ENCODE measurements at regions not wholly inside any gene's neighbourhood (a gene's known extent, or its start where the extent isn't known, plus 50 kb on each side); places are given as distances from the start of the nearest gene placed in this dataset.
A peak's percentile ranks its signal among the peaks of the same experiment; 100 is the strongest.

DNA sequence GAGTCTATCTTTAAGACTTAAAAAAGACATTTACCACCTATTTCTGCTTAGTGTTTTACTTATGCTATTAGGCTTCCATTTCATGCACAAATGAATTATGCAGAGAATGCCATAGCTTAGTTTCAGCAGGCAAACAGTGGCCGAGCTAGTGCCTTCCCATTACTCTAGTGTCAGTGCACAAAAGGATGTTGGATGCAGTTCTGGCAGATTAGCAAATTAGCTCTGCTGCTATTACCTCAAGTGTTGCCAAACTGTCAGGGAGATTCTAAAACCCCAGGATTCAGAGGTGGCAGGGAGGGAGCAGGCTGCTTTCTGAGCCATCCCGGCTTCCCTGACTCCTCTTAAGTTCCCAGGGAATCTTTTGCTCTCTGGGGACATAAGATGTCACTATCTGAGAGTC is 209.4 kb upstream of the NCAM1 start:
- no peak for DNase-seq (ENCODE audit: low spot score)

DNA sequence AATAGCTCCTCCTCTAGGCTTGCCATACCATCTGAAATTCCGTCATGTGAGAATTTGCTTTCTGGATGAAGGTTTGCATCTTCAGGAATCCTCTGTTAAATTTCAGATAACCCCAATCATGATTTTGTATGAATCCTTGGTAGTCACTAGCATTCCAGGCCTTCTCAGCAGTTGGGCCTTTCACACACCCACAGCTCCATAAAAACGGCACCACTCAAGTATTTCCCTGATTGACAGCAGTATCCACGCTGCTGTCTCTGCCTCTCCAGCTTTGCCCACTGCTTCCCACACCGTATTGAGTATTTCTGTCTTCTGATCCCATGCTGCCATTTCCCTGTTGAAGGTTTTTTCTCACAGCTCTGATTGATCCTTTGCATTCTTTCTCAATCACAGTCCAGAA is 208.7 kb upstream of the NCAM1 start:
- DNase-seq (ENCODE audit: low spot score): no peak

DNA sequence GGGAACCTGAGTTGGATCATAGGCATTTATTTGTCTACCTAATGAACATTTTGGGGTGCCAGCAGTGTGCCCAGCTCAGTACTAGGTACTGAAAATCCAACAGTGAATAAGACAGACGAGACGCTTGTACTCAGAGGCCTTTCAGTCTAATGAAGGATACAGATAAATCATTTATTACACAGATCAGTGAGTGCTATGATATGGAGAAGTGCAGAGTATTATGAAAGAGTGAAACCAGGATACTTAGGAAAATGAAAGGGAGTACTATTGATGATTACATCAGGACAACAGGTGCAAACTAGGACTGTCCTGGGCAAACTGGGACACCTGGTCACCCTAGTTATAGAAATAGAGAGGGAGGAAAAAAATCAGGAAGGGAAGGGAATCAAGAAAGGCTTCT is 207.5 kb upstream of the NCAM1 start:
- DNase-seq (ENCODE audit: low spot score): no peak

DNA sequence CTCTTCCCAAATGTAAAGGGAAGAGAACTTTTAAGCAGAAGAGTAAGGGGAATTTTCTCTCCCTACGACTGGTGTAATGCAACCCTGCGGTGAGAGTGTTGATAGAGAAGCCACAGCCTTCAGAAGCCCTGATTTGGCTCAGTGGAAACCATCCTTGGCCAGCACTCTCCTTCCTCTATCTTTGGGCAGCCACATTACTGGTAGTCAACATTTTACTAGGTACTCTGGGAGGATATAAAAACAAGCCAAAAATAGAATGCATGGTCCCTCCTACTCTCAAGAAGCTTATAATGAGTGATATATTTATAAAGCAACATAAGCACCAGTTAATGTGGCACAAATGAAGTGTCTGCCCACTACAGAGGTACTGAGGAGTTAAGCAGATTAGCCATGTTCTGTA is 201.8 kb upstream of the NCAM1 start:
- no peak for DNase-seq (ENCODE audit: low spot score)

- no peak for DNase-seq (ENCODE audit: low spot score)
Observed at GRCh38 chr11:112760396-112761059, 200.7 kb upstream of the NCAM1 start.

DNA sequence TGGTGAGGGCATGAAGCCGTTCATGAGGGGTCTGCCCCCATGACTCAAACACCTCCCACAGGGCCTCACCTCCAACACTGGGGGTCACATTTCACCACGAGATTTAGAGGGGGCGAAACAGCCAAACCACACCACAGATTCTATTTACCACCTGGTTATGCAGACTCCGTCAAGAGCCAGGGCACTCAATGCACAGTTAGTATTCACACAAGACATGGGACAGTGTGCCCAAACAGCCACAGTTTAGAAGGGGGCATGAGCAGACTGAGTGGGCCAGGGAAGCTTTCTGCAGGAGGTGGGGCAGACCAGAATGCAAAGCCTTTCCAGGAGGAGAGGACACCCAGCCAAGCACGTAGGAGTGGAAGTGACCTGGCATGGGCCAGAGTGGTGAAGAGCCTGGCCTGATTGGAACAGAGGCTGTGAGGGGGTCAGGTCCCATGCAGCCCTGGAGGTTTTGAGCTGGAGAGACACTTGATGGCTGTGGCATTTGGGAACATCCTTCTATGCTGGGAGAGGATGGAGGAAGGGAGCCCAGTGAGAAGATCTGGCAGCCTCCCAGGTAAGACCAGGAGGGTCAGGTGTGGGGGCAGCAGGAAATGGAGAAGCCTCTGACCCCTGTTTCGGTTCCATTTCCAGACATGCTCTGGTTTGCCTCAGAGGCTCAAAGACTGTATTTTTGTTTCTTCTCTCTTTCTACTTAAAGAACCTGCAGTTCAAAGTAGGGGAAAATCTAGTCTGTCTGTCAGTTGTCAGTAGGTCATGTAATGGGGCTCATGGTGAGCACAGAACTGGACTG is 199.1 kb upstream of the NCAM1 start:
- DNase-seq (ENCODE audit: low spot score): no peak

GRCh38 chr11:112762707-112763090 is 198.5 kb upstream of the NCAM1 start:
- DNase-seq (ENCODE audit: low spot score): no peak

DNA sequence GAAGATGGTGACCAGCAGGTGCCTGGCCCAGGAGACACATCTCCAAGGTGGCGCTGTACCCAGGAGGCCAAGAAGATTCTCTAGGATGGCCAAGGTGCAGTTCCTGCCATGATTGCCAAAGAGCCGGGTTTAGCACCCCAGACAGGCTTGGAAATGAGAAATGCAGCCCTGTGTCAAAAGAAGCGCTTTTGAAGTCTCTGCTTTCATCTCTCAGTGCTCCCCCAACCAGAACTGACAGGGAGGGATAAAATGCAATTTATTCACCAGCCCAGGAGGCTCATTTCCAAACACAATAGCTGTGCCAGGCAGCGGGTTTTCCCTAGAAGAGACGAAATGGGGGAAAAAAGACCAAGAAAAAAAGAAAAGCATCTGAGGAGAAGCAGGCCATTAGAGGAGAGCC is 195.9 kb upstream of the NCAM1 start:
- no peak for DNase-seq (ENCODE audit: low spot score)

GRCh38 chr11:112769170-112769569 is 192.1 kb upstream of the NCAM1 start:
- no peak for DNase-seq (ENCODE audit: low spot score)

DNA sequence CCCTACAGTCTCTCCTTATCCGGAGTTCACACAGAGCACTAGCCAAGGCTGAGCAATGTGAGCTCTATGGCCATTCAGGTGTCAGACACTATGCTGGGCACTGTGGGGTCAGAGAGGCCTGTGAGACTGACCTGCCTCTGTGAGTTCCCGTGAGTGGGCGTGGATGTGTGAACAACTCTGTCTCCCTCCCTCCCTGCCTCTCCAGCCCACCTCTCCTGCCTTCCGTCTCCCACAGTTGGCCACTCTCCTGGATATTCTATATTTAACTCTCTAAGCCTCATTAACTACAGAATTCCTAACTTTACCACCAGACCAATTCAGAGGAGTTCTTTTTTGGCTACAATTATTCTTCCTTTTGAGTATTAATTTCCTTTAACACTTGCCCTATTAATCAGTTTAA is 191.6 kb upstream of the NCAM1 start:
- DNase-seq (ENCODE audit: low spot score): no peak

GRCh38 chr11:112770033-112770432 is 191.2 kb upstream of the NCAM1 start:
- DNase-seq (ENCODE audit: low spot score): no peak

DNA sequence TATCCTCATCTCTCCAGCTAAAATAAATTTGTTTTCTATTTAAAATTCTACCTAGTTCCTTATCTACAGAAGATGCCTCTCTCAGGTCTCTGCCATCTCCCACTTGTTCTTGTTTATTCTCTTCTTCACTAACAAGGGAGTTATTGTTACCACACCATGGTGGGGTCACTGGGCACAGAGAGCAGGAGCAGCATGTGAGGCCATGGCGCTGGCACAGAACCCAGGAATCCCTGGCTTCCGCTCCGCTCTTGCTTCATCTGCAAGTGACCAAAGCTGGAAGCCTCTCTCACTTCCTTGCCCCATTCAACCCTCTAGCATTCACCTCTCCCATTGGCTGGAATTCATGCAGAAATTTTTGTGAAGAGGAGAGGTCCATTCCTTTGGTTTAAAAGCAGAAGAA is 190.7 kb upstream of the NCAM1 start:
- no peak for DNase-seq (ENCODE audit: low spot score)

GRCh38 chr11:112771851-112772250 is 189.4 kb upstream of the NCAM1 start:
- DNase-seq (ENCODE audit: low spot score): no peak

- DNase-seq (ENCODE audit: low spot score): no peak
Observed at GRCh38 chr11:112773264-112773663, 188.0 kb upstream of the NCAM1 start.

GRCh38 chr11:112776834-112777233 is 184.4 kb upstream of the NCAM1 start:
- no peak for DNase-seq (ENCODE audit: low spot score)

DNA sequence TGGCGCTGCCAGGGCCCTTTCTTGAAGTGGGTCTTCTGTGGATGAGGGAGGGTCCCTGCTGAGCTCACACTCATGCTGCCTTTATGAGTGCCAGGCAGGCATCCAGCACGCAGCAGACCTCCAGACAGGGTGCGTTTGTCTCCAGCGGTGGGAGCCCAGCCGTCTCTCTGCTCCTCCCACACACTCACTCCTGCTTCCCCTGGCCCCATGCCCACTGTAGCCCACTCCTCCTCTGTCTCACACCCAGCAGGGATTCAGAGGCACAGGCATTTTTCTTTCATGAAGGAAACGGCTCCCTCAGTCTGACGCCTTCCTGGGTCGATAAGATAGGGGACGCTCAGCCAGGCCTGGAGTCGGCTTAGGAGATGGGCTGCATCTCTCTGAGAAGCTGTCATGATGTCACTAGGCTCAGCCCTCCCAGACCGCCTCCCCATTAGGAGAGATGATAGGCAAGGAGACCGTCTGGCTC is 183.9 kb upstream of the NCAM1 start:
- no peak for DNase-seq (ENCODE audit: low spot score)

- DNase-seq (ENCODE audit: low spot score): no peak
Observed at GRCh38 chr11:112778091-112778876, 182.9 kb upstream of the NCAM1 start.

GRCh38 chr11:112778877-112779266 is 182.3 kb upstream of the NCAM1 start:
- DNase-seq (ENCODE audit: low spot score): no peak

DNA sequence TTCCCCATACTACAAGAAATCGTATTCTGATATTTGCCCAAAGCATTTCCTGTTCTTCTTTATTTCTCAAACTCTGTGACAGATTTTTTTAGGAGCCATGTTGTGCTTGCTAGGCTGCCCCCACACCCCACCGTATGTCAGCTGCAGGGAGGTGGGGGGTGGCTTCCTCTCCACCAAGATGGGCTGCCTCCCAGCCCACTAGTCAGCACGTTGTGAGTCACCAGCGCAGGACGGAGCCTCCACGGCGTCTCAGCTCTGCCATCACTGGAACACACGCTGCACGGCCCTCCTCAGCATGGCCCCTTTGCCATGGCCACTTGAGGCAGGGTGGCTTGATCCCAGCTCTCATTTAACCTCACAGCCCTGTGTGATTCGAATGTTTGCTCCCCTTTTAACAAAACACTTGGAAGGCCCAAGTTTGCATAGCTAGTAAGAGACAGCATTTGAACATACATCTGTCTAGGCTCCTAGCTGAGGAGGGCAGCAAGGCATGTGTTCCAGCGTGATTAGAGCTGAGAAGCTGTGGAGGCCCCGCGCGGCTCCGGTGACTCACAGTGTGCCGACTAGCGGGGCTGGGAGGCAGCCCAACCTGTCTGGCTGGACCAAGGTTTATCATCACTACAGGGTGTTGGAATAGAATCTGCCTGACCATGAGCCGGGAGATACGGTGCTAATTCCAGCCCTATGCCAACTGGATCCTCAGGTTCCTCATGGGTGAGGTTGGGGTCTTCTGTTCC is 180.7 kb upstream of the NCAM1 start:
- DNase-seq (ENCODE audit: low spot score): no peak

- DNase-seq (ENCODE audit: low spot score): no peak
Observed at GRCh38 chr11:112783945-112784322, 177.3 kb upstream of the NCAM1 start.

DNA sequence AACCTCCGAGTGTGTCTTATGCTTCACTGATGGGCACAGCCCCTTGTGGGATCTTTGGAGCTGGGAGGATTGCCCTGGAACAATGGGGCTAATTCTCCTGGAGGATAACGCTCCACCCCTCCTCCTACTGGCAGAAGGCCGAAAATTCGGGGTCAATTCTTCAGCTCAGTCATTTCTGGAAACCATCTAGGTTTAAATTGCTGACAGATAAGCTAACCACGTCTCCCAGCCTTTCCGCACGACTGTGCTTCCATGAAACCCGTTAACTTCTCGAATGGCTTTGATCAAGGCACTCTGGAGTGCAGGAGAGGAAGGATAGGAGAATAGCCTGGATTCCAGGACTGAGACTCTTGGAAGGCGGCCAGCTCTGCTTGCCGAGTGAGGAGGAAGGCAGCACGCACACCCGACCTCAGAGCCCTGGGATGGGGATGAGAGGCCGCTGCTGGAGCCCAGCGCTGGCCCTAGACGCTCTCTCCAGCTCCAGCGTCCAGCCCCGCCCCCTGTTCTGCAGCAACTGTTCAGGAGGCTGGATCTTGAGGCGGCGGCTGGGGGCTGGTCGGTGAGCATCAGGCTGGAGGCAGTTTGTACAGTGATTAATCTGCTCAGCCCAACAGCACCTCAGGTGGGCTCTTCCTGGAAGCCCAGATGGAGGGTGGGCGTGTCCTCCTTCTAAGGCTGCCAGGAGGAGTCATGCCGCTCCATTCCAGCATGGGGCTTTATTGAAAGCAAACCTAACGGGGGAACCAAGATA is 176.7 kb upstream of the NCAM1 start:
- DNase-seq (ENCODE audit: low spot score): peak; percentile 47

GRCh38 chr11:112785149-112785548 is 176.1 kb upstream of the NCAM1 start:
- DNase-seq (ENCODE audit: low spot score): no peak
